GM12864 (cell line): ENCODE measurements at regions not wholly inside any gene's neighbourhood (a gene's known extent, or its start where the extent isn't known, plus 50 kb on each side); places are given as distances from the start of the nearest gene placed in this dataset.

ENCODE experiments used
- DNase-seq: peaks from one replicate; pipeline ENCODE4 v3.0.0-alpha.2; 2011; ENCODE audit warnings: low read depth
- H3K4me3 ChIP-seq: 2 replicates; pipeline ENCODE4 v1.5.1; 2011; ENCODE audit warnings: mild to moderate bottlenecking, low read depth, low read length, control low read depth
- CTCF ChIP-seq: IDR thresholded peaks from 2 replicates; pipeline ENCODE4 v1.5.1; 2011; ENCODE audit warnings: low read depth, mild to moderate bottlenecking, moderate library complexity, low read length, control low read depth, inconsistent platforms; ENCODE audit errors: missing control alignments

GRCh38 chr4:149951152-149951900, 126.9 kb upstream of the DCLK2 start:
- no peak for DNase-seq
- H3K4me3 ChIP-seq, result no peak overlapping the region
- no peak for TF ChIP-seq CTCF

- no peak for TF ChIP-seq CTCF
- H3K4me3 ChIP-seq, result no peak overlapping the region
- DNase-seq, result no peak
Observed at GRCh38 chr4:149952101-149952500, 126.1 kb upstream of the DCLK2 start.

GRCh38 chr4:149952716-149953115, 125.5 kb upstream of the DCLK2 start:
- H3K4me3 ChIP-seq, result no peak overlapping the region
- TF ChIP-seq CTCF, result no peak
- no peak for DNase-seq

GRCh38 chr4:149955780-149956390, 122.4 kb upstream of the DCLK2 start:
- DNase-seq, result no peak
- TF ChIP-seq CTCF, result no peak
- H3K4me3 ChIP-seq, result no peak overlapping the region

- H3K4me3 ChIP-seq, result no peak overlapping the region
- no peak for DNase-seq
- TF ChIP-seq CTCF, result no peak
Observed at GRCh38 chr4:149956678-149957077, 121.6 kb upstream of the DCLK2 start.

- no peak overlapping the region for H3K4me3 ChIP-seq
- DNase-seq, result no peak
- no peak for TF ChIP-seq CTCF
Observed at GRCh38 chr4:149961876-149962597, 116.2 kb upstream of the DCLK2 start.
